HG03565 (cell line): ENCODE measurements at regions not wholly inside any gene's neighbourhood (a gene's known extent, or its start where the extent isn't known, plus 50 kb on each side); places are given as distances from the start of the nearest gene placed in this dataset.
"Not testable (repeated sequence)": the region's sequence is repeated elsewhere in the genome, so short reads cannot be mapped to it uniquely, and the experiment has no call there.

Experiments used
- ATAC-seq: cut with Tn5 transposase; IDR thresholded peaks from one replicate; pipeline ENCODE4 v1.9.1; 2021; ENCODE audit warnings: mild to moderate bottlenecking, moderate library complexity; ENCODE audit not compliant: unreplicated experiment

- ATAC-seq = no peak
These were observed 164.2 kb upstream of the DPP6 start for GRCh38 chr7:153887749-153888569.

DNA sequence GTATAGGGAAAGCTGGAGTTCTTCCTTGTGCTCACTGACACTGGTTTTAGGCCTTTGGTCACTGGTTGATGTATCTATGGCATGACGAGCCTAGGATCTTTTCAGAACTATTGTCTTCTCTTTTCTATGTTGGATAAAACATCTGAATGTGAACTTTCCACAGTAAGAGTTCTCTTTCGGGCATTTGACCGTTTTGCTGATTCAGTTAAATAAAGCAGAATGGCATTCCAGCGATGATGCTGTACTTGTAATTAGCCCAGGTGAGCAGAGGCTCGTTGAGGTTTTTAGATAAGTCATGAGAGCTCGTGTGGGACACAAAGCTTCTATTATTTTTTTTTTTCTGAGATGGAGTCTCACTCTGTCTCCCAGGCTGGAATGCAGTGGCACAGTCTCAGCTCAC, 160.2 kb upstream of the DPP6 start:
- ATAC-seq = no peak

GRCh38 chr7:153902862-153903261, 149.3 kb upstream of the DPP6 start:
- no peak for ATAC-seq

DNA sequence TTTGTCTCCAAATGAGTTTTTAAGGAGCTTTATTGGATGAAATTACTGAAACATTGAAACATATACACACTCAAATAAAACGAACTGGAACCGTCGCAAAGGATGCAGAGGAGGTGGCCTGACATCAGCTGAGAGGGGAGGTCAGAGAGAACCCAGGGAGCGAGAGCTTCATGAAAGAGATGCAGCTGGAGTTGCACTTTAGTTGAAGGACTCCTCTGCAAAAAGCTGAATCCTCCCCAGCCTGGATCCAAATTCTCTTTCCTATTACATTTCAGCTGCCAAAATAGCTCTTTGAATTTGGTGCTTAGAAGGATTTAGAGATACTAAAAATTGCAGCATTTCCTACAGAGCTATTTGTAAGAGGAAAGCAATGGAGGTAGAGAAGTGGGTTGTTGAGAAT, 140.0 kb upstream of the DPP6 start:
- ATAC-seq = no peak

DNA sequence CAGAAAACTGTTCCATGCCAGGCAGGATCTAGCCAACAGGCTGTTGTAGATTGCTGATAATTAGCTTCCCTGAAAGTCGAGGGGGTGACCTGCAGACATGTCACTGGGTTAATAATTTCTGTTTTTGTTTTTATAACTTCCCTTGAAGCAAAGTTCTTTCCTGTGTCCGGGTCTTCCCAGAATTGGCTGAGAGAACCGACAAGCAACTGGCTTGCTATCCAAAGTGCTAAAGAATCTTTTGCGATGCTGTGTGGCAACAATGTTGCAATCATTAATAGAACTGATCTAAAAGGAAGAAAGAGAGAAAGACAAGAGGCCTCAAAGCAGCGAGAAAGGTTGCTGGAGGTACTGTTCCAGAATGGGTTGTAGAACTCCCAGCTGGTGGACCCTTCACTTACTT, 132.1 kb upstream of the DPP6 start:
- ATAC-seq = no peak

DNA sequence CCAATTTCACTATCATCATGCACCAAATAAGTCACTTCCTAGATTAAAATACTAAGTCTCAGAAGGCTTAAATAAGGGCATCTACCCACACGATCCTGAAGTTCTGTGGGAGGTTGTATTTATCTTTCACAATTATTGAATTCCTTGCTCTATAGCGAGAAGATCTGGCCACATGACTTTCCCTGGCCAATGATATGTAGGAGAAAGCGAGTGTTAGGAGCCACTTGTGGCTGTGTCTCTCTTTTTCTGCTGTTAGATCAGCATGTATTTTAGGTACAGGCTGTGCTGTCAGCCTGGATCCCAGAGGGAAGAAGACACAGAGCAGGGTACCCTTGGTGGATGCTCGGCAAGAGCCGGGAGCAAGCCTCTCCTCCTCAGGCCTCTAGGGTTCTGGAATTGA, 131.3 kb upstream of the DPP6 start:
- ATAC-seq = no peak

DNA sequence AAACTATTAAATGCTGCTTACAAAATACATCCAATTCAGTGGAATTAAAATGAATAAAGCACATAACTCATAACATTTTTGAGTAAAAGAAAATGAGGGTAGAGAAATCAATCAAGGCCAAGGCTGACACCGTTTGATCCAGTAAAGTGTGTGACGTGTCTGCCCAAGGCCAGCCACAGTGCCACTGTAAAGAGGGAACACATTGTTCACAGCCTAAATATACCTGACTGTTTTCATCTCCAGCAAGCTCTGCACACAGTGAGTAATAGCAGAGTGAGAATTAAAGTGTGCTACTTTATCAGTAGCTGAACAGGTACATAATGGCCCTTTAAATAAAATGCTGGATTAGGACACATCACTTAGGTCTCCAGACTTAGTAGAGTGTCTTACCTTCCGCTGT, 130.8 kb upstream of the DPP6 start:
- no peak for ATAC-seq

GRCh38 chr7:153930696-153931095, 121.5 kb upstream of the DPP6 start:
- no peak for ATAC-seq

GRCh38 chr7:153934048-153934447, 118.2 kb upstream of the DPP6 start:
- no peak for ATAC-seq

DNA sequence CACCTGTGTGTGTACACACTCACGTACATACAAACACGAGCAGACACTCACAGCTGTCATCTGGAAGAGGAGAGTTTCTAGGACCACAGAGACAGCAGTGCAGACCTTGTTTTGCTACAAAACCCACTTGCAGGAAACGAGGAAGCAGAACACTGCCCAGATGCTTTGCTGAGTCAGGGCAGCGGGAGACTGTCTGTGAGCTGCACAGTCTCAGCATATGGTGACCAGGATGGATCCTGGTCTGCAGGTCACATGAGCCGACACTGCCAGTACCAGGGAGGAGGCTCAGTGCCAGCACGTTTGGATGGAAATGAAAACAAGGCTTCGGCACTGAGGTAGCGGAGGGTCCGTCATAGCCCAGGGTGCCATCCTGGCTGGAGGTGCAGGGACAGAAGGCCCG, 117.6 kb upstream of the DPP6 start:
- ATAC-seq = no peak

DNA sequence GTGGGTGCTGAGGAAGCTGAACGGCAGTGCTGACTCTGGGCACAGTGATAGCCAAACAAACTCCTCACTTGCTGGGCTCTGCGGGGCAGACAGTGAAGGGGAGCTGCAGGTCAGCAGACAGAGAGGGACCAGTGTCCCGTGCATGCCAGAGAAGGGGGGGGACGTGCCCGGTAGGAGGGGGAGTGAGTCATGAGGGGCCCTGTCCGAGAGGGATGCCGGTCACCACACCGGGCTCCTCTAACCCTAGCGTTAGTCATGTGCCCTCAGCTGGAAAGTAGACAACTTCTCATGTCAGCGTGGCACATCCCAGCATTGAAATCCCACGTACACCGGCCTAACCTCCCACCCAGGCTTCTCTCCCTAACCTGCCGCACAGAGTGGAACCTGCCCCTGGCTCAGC, 117.1 kb upstream of the DPP6 start:
- ATAC-seq = no peak

- ATAC-seq = no peak
These were observed 113.7 kb upstream of the DPP6 start for GRCh38 chr7:153938451-153938850.

GRCh38 chr7:153939177-153939576, 113.0 kb upstream of the DPP6 start:
- no peak for ATAC-seq

GRCh38 chr7:153939654-153940053, 112.5 kb upstream of the DPP6 start:
- ATAC-seq = no peak

GRCh38 chr7:153941061-153941460, 111.1 kb upstream of the DPP6 start:
- no peak for ATAC-seq

DNA sequence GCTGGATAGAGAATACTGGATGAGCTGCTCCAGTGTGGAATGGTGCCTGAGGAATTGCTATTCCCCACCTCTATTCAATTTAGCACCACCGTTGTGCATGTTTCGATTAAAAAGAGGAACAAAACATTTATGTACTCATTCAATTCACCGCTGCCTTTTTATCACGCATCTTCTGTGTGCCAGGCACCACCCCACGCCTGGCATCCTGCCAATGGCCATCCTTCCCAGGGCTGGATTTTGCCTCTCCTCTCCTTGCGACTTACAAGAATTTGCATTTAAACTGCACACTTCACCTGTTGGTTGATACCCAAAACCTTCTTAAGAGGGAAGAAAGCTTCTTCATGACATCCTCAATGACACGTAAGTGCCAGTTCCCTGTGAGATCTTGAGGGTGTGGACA, 110.2 kb upstream of the DPP6 start:
- ATAC-seq = no peak

DNA sequence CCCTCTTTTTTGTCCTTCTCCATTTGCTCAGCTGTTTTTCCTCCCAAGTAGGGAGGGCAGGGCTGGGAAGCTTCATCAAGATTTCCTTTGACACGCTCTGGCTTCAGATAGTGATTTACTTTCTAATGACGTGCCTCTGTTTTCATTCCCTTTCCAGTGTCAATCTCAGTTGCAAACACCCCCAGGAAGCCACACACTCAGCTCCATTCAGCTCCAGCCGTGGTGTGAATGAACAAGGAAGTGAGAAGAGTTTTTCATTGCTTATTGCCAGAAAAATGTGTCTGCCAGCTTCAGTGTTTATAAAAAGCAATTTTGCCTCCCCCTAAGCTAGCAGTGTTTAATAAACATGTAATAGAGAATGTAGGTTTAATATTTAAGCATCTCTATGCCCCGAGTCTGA, 108.7 kb upstream of the DPP6 start:
- no peak for ATAC-seq

- no peak for ATAC-seq
These were observed 108.3 kb upstream of the DPP6 start for GRCh38 chr7:153943861-153944260.

GRCh38 chr7:153948060-153948459, 104.1 kb upstream of the DPP6 start:
- no peak for ATAC-seq

GRCh38 chr7:153951316-153951715, 100.9 kb upstream of the DPP6 start:
- ATAC-seq = no peak

DNA sequence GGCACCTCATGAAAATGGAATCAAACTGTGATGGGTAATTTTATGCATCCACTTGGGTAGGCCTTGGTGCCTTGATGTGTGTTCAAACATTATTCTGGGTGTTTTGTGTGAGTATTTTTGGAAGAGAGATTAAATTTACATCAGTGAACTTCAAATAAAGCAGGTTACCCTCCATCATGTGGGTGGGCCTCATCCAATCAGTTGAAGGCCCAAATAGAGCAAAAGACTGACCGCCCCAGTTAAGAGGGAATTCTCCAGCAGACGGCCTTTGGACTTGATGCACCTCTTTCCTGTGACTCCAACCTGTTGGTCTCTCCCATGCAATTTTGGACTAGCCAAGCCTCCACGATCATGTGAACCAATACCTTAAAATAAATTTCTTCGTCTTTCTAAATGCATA, 97.7 kb upstream of the DPP6 start:
- no peak for ATAC-seq

DNA sequence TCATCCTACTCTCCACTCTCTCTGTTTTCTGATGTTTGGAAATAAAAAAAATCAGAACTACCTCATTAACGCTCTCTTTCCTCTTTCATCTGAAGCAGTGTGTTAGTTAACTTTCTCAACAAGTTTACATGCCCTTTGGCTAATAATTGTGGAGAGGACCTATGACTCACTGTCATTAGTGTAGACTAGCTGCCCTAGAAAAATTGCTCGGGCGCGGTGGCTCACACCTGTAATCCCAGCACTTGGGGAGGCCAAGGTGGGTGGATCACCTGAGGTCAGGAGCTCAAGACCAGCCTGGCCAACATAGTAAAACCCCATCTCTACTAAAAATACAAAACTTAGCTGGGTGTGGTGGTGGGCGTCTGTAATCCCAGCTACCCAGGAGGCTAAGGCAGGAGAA, 94.5 kb upstream of the DPP6 start:
- ATAC-seq = not testable (repeated sequence)

- ATAC-seq = not testable (repeated sequence)
These were observed 93.8 kb upstream of the DPP6 start for GRCh38 chr7:153958381-153958780.
